ENCODE measurements at regions not wholly inside any gene's neighbourhood (a gene's known extent, or its start where the extent isn't known, plus 50 kb on each side); places are given as distances from the start of the nearest gene placed in this dataset.

GRCh38 chr4:35690271-35690670 lies 554.0 kb downstream of the ARAP2 start:
- DNase-seq (ENCODE audit: low read depth), result no peak

- DNase-seq (ENCODE audit: low read depth), result no peak
Measured at GRCh38 chr4:35695003-35695402, 549.3 kb downstream of the ARAP2 start.

- no peak for DNase-seq (ENCODE audit: low read depth)
Measured at GRCh38 chr4:35695421-35695820, 548.9 kb downstream of the ARAP2 start.

GRCh38 chr4:35697210-35697736 lies 547.0 kb downstream of the ARAP2 start:
- DNase-seq (ENCODE audit: low read depth), result no peak

- no peak for DNase-seq (ENCODE audit: low read depth)
Measured at GRCh38 chr4:35700663-35701062, 543.7 kb downstream of the ARAP2 start.

GRCh38 chr4:35709080-35709479 lies 535.2 kb downstream of the ARAP2 start:
- DNase-seq (ENCODE audit: low read depth), result no peak

GRCh38 chr4:35710343-35710742 lies 534.0 kb downstream of the ARAP2 start:
- no peak for DNase-seq (ENCODE audit: low read depth)

- no peak for DNase-seq (ENCODE audit: low read depth)
Measured at GRCh38 chr4:35711127-35711526, 533.2 kb downstream of the ARAP2 start.

- DNase-seq (ENCODE audit: low read depth), result no peak
Measured at GRCh38 chr4:35723973-35724372, 520.3 kb downstream of the ARAP2 start.

- no peak for DNase-seq (ENCODE audit: low read depth)
Measured at GRCh38 chr4:35725131-35725530, 519.2 kb downstream of the ARAP2 start.

GRCh38 chr4:35730414-35730813 lies 513.9 kb downstream of the ARAP2 start:
- no peak for DNase-seq (ENCODE audit: low read depth)

GRCh38 chr4:35734381-35735098 lies 509.8 kb downstream of the ARAP2 start:
- DNase-seq (ENCODE audit: low read depth), result no peak

GRCh38 chr4:35739308-35739707 lies 505.0 kb downstream of the ARAP2 start:
- DNase-seq (ENCODE audit: low read depth), result no peak

- no peak for DNase-seq (ENCODE audit: low read depth)
Measured at GRCh38 chr4:35754047-35754446, 490.3 kb downstream of the ARAP2 start.

GRCh38 chr4:35757836-35758235 lies 486.5 kb downstream of the ARAP2 start:
- no peak for DNase-seq (ENCODE audit: low read depth)

- DNase-seq (ENCODE audit: low read depth), result no peak
Measured at GRCh38 chr4:35760807-35761206, 483.5 kb downstream of the ARAP2 start.

- no peak for DNase-seq (ENCODE audit: low read depth)
Measured at GRCh38 chr4:35771571-35771970, 472.7 kb downstream of the ARAP2 start.

GRCh38 chr4:35772291-35772690 lies 472.0 kb downstream of the ARAP2 start:
- no peak for DNase-seq (ENCODE audit: low read depth)

- no peak for DNase-seq (ENCODE audit: low read depth)
Measured at GRCh38 chr4:35789899-35790574, 454.3 kb downstream of the ARAP2 start.

GRCh38 chr4:35793045-35793722 lies 451.1 kb downstream of the ARAP2 start:
- DNase-seq (ENCODE audit: low read depth), result peak; percentile 25

GRCh38 chr4:35793766-35794165 lies 450.5 kb downstream of the ARAP2 start:
- no peak for DNase-seq (ENCODE audit: low read depth)

GRCh38 chr4:35800669-35801068 lies 443.6 kb downstream of the ARAP2 start:
- DNase-seq (ENCODE audit: low read depth), result no peak

- DNase-seq (ENCODE audit: low read depth), result no peak
Measured at GRCh38 chr4:35802644-35803043, 441.7 kb downstream of the ARAP2 start.
